ENCODE measurements at regions not wholly inside any gene's neighbourhood (a gene's known extent, or its start where the extent isn't known, plus 50 kb on each side); places are given as distances from the start of the nearest gene placed in this dataset.
"Not testable (repeated sequence)": the region's sequence is repeated elsewhere in the genome, so short reads cannot be mapped to it uniquely, and the experiment has no call there.

DNA sequence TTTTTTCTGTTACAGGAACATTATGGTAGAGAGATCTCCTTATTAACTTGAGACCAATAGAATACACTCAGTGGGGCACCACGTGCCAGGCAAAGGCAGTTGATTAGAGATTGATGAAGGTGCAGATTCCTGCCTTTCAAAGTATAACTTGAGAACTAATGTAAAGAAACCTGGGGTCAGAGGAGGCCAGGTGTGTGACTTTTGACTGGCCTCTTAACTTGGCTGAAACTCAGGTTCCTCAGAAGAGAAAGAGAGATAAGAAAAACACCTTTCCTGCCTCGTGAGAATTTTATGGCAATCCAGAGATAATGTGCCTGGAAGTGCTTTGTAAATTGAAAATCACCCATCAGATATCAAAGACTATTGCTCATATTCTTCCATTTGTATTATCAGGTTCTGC is 110.7 kb upstream of the GZMB start:
- no peak for DNase-seq (ENCODE audit: low spot score)

DNA sequence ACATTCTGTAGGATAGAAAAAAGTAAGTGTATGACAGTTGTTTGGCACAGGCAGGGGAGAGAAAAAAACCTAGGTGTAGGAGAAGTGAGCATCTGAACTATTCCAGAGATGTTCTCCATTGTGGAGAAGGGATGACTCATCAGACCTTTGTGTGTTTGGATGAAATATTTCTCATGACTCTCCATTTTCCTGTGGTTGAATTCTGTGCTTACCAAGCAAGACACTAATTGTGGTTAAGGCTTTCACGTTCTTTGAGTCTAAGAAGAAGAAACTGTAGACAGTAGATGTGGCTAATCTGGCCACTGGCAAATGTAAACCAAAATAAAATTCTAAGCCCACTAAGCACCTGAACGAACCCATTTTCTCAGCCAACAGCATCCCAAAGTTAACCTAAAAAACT is 107.9 kb upstream of the GZMB start:
- DNase-seq (ENCODE audit: low spot score): no peak

GRCh38 chr14:24735984-24736630 is 102.1 kb upstream of the GZMB start:
- no peak for DNase-seq (ENCODE audit: low spot score)

DNA sequence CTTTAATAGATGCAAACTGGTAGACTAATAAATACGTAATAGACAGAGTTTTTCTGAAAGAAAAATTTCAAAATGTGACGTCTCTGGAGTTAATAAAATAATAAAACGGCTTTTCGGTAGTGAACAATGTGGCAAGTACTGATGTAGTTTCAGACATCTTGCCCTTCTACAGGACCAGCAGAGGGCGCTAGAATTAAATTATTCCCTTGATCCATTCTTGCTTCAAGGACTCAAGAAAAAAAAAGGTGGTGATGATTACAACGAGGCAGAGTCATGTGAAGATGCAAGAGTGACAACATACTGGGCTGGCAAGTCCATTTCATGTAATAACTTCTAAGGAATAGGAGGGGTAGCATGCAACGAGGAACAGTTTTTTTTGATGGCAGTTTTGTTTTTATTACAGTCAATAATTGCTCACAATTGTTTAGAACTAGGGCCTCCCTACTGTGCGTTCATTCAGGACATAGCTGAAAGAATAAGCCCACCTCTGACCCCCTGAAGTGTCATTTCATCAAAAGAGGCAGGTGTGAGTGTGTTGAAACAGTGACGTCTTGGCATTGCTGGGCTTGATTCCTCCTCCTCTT is 101.0 kb upstream of the GZMB start:
- DNase-seq (ENCODE audit: low spot score): peak; percentile 52

DNA sequence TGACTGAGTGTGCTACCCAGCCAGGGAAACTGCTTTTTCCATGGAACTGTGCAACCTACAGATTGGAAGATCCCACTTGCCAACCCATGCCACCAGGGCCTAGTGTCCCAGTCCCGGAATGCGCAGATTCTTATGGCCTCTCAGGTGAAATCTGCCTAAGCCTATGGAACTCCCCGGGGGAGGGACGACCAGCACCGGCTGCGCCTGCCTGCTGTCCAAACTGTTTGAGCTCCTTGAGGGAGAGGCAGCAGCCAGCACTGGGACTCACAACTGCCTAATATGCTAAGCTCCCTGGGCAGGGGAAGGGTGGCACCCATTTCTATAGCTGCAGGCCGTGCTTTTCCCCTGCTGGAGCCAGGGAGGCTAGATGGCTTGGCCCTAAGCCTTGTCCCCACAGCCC is 92.5 kb upstream of the GZMB start:
- DNase-seq (ENCODE audit: low spot score): no peak

DNA sequence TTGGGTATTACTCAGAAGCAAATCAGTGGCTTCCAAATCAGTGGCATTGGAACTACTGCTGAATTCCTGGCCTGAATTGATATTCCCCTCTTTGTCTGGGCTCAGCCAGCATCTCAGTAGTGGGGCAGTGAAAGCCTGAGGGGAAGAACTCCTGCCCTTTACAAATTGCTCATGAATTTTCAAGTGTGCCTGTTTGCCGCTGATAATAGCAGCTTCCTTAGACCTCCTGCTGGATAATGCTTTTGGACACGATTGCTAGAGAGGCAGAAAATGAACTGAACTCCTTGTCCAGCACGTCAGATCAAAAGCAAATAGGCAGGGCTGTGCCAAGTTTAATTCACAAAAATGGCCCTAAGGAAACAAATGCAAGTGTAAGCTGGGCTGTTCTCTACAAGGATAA is 91.3 kb upstream of the GZMB start:
- DNase-seq (ENCODE audit: low spot score): no peak

DNA sequence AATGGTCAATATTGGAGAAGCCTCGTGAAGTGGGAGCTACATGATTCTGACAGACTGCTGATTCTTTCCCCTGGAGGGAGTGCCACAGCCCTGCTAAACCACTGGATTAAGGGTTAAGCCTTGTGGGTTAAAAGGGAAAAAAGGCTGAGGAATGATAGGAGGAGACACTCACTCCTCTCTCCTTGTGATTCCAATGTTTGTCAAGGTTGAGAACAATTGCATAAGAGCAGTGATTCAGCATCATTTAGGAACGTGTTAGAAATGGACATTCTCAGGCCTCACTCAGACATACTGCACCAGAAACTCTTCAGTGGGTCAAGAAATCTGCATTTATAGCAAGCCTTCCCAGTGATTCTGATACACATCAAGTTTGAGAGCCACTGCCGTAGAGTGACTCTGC is 87.8 kb upstream of the GZMB start:
- DNase-seq (ENCODE audit: low spot score): no peak

- DNase-seq (ENCODE audit: low spot score): no peak
Observed at GRCh38 chr14:24715239-24715638, 81.2 kb upstream of the GZMB start.

GRCh38 chr14:24713404-24713803 is 79.4 kb upstream of the GZMB start:
- DNase-seq (ENCODE audit: low spot score): no peak

- DNase-seq (ENCODE audit: low spot score): no peak
Observed at GRCh38 chr14:24712909-24713308, 78.9 kb upstream of the GZMB start.

DNA sequence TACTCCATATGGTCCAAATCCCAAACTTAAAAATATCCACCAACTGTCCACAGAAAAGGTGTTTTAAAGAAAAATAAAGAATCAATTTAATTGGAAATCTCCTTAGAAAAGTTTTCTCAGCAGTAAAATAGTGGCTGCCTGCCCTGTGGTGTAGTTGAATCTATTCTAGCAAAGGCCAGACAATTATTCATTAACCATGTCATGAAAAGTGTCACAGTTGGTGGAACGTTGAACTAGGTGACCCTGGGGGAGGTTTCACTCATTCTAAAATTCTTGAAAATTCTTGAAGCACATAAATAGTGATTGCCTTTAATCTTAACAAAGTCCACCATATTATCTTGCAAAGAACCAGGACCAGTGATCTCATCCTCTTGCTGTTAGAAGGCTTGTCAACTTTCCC is 78.4 kb upstream of the GZMB start:
- DNase-seq (ENCODE audit: low spot score): no peak

GRCh38 chr14:24710403-24711112 is 76.6 kb upstream of the GZMB start:
- DNase-seq (ENCODE audit: low spot score): peak; percentile 76

DNA sequence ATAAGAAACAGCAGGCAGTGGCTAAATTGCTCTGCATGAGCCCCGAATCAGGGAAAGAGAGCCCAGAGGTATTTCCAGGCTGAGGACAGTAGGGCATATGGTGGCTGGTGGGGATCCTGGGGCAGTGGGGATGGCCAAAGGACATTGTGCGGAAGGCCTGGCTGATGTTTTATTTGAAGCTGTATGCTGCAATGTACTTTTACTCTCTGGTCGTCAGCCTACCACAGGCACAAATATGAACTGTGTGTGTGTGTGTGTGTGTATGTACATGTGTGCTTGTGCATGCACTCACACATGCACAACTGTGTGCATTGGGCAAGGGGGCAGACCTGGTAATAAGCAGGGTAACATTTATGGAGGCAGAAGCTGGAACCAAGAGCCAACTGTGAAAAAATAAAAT is 74.7 kb upstream of the GZMB start:
- no peak for DNase-seq (ENCODE audit: low spot score)

DNA sequence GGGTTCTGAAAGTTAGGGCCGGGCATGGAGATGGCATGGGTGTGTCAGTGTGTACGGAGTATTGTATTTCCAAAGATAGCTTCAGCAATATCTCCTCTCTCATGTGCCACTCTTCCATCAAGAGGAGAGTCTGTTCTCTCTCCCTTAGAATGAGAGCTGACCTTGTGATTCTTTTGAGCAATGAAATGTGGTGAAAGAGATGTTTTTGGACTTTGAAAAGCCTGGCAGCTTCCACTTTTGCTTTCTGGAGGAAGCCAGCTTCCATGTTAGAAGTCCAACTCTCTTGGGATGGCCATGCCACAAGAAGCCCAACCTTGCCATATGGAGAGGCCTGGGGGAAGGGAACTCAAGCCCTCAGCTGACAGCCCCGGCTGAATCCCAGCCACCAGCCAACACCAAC is 72.4 kb upstream of the GZMB start:
- DNase-seq (ENCODE audit: low spot score): no peak

DNA sequence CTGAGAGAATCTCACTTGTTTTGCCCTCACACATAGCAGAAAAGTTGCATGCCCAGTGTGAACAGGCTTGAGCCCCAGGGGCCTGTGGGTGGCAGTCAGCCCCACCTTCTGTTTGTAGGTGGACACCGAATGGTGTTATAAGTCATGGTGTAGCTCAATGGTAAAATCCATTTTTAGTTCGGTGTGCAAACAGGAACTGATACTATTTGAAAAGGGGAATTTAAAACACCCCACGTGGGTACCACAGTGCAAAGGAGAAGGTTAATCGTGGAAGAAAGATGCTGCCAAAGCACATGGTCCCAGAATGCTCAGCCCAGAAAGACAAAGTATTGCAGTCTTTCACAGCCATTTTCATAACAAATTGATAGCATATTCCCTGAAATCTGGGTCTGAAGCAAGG is 71.8 kb upstream of the GZMB start:
- DNase-seq (ENCODE audit: low spot score): no peak

DNA sequence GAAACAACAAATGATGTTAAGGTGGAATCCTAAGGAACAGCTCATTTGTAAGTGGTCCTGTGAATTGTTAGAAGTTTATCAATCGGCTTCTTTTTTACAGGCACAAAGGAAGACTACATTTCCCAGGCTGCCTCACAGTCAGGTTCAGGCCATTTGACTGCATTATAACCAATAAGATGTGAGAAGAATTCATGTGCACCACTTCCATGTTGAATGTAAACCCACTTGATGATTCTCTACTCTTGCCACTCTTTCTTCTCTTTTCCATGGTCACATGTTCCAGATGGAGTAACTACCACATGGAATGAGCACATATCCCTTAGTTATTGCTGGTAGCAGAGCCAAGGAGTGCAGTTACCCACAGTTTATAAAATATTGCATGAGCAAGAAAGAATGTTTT is 67.1 kb upstream of the GZMB start:
- DNase-seq (ENCODE audit: low spot score): no peak

DNA sequence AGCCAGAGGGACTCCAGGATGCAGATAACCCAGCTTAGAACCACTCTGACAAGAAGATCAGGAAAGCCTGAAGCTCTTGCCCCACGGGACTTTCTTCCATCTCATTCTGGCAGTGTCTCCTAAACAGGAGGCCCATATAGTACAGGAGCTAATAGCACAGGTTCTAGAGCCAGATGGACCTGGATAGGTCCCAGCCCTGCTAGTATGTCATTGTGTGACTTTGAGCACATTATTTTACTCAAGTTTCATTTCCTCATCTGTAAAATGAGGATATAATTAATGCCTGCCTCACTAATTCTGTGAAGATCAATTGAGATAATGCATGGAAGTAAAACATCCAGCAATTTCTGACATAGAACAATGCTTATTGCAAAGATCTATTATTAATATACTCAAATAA is 66.5 kb upstream of the GZMB start:
- DNase-seq (ENCODE audit: low spot score): no peak

GRCh38 chr14:24699052-24699451 is 65.1 kb upstream of the GZMB start:
- no peak for DNase-seq (ENCODE audit: low spot score)

- not testable (repeated sequence) for DNase-seq (ENCODE audit: low spot score)
Observed at GRCh38 chr14:24696280-24696920, 62.4 kb upstream of the GZMB start.

GRCh38 chr14:24695265-24696241 is 61.6 kb upstream of the GZMB start:
- DNase-seq (ENCODE audit: low spot score): peak; percentile 15

- peak; percentile 32 for DNase-seq (ENCODE audit: low spot score)
Observed at GRCh38 chr14:24694680-24695079, 60.7 kb upstream of the GZMB start.

DNA sequence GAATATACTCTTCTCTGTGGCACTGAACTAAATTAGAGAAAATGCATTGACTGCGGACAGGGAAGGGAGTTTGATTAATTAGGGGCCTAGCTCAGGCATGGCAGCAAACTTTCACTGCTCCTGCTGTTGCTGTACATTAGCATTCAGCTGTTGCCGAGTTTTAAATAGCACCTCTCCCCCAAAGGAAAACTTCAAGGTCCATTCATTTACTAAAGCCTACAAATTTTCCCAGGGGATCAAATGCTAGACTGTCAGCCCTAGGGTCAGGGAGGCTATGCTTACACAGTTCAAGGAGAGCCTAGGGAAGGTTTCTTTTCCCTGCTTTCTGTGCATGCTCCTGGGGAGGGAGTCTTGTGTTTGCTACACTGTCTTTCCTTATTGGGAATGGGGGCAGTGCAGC is 60.0 kb upstream of the GZMB start:
- DNase-seq (ENCODE audit: low spot score): no peak

Measured in CD4-positive, alpha-beta T cell treated with Interleukin-2 at 100 ng/mL for 4 hours (primary cell).